Memory B cell (primary cell): ENCODE measurements at regions not wholly inside any gene's neighbourhood (a gene's known extent, or its start where the extent isn't known, plus 50 kb on each side); places are given as distances from the start of the nearest gene placed in this dataset.

ENCODE experiments used
- ATAC-seq: fragments of 150-1000 bp; cut with Tn5 transposase; 2 replicates; pipeline ENCODE4 v1.10.0; 2021; ENCODE audit warnings: low read depth, mild to moderate bottlenecking, moderate library complexity
- DNase-seq, 2 donors: peaks; one replicate each; pipeline ENCODE4 v3.0.0; 2022; ENCODE audit warnings: low spot score in 2 of 2
- H3K27ac Mint-ChIP-seq: one replicate; pipeline ENCODE4 v1.8.0; 2022; ENCODE audit warnings: mild to moderate bottlenecking, moderate library complexity, mixed read lengths
- H3K27me3 Mint-ChIP-seq: one replicate; pipeline ENCODE4 v1.8.0; 2022; ENCODE audit warnings: mixed read lengths
- H3K36me3 Mint-ChIP-seq: one replicate; pipeline ENCODE4 v1.8.0; 2022; ENCODE audit warnings: mild to moderate bottlenecking, mixed read lengths
- H3K4me1 Mint-ChIP-seq: one replicate; pipeline ENCODE4 v1.8.0; 2022; ENCODE audit warnings: mixed read lengths
- H3K4me3 Mint-ChIP-seq: one replicate; pipeline ENCODE4 v1.8.0; 2022; ENCODE audit warnings: mild to moderate bottlenecking, moderate library complexity, mixed read lengths
- H3K9me3 Mint-ChIP-seq: one replicate; pipeline ENCODE4 v1.8.0; 2022; ENCODE audit warnings: mixed read lengths

- Mint-ChIP-seq H3K27me3 (no peaks in the 10 kb centered on the region), H3K27ac (no peak overlapping the region), H3K36me3 (no peaks in the 10 kb centered on the region), H3K9me3 (no peaks in the 10 kb centered on the region), H3K4me1 (no peaks in the 10 kb centered on the region), H3K4me3 (no peak overlapping the region)
- DNase-seq (no peak), ATAC-seq (no peak)
Observed at GRCh38 chr9:19998153-19998552, 209.3 kb upstream of the SLC24A2 start.

- no peak overlapping the region for H3K27ac Mint-ChIP-seq
- H3K4me1 Mint-ChIP-seq: no peaks in the 10 kb centered on the region
- no peaks in the 10 kb centered on the region for H3K36me3 Mint-ChIP-seq
- no peak for DNase-seq
- no peak overlapping the region for H3K4me3 Mint-ChIP-seq
- ATAC-seq: no peak
- no peaks in the 10 kb centered on the region for H3K9me3 Mint-ChIP-seq
- H3K27me3 Mint-ChIP-seq: no peaks in the 10 kb centered on the region
Observed at GRCh38 chr9:19995619-19996018, 206.8 kb upstream of the SLC24A2 start.

- no peak overlapping the region for H3K4me3 Mint-ChIP-seq
- H3K36me3 Mint-ChIP-seq: no peaks in the 10 kb centered on the region
- no peaks in the 10 kb centered on the region for H3K4me1 Mint-ChIP-seq
- ATAC-seq: no peak
- no peaks in the 10 kb centered on the region for H3K9me3 Mint-ChIP-seq
- H3K27ac Mint-ChIP-seq: no peak overlapping the region
- H3K27me3 Mint-ChIP-seq: no peaks in the 10 kb centered on the region
- DNase-seq: no peak
Observed at GRCh38 chr9:19994296-19994695, 205.5 kb upstream of the SLC24A2 start.

- no peaks in the 10 kb centered on the region for H3K4me1 Mint-ChIP-seq
- H3K27me3 Mint-ChIP-seq: no peaks in the 10 kb centered on the region
- no peak for ATAC-seq
- no peaks in the 10 kb centered on the region for H3K36me3 Mint-ChIP-seq
- no peak overlapping the region for H3K4me3 Mint-ChIP-seq
- no peak for DNase-seq
- no peaks in the 10 kb centered on the region for H3K9me3 Mint-ChIP-seq
- no peak overlapping the region for H3K27ac Mint-ChIP-seq
Observed at GRCh38 chr9:19992556-19992955, 203.7 kb upstream of the SLC24A2 start.

GRCh38 chr9:19989213-19989612 lies 200.4 kb upstream of the SLC24A2 start:
- Mint-ChIP-seq H3K27ac (no peak overlapping the region), H3K4me1 (no peaks in the 10 kb centered on the region), H3K36me3 (no peaks in the 10 kb centered on the region), H3K9me3 (no peaks in the 10 kb centered on the region), H3K27me3 (no peaks in the 10 kb centered on the region), H3K4me3 (no peak overlapping the region)
- DNase-seq (no peak), ATAC-seq (no peak)

- H3K4me1 Mint-ChIP-seq: no peaks in the 10 kb centered on the region
- H3K9me3 Mint-ChIP-seq: no peaks in the 10 kb centered on the region
- no peak overlapping the region for H3K27ac Mint-ChIP-seq
- DNase-seq (no peak), ATAC-seq (no peak)
- H3K36me3 Mint-ChIP-seq: no peaks in the 10 kb centered on the region
- H3K4me3 Mint-ChIP-seq: no peak overlapping the region
- no peaks in the 10 kb centered on the region for H3K27me3 Mint-ChIP-seq
Observed at GRCh38 chr9:19988281-19988680, 199.4 kb upstream of the SLC24A2 start.

GRCh38 chr9:19985081-19985480 lies 196.2 kb upstream of the SLC24A2 start:
- no peaks in the 10 kb centered on the region for H3K4me1 Mint-ChIP-seq
- H3K36me3 Mint-ChIP-seq: no peaks in the 10 kb centered on the region
- ATAC-seq (no peak), DNase-seq (no peak)
- H3K27me3 Mint-ChIP-seq: peaks cover 7% of the 10 kb centered on the region
- H3K27ac Mint-ChIP-seq: no peak overlapping the region
- H3K4me3 Mint-ChIP-seq: no peak overlapping the region
- no peaks in the 10 kb centered on the region for H3K9me3 Mint-ChIP-seq

- peaks cover 4% of the 10 kb centered on the region for H3K27me3 Mint-ChIP-seq
- H3K36me3 Mint-ChIP-seq: no peaks in the 10 kb centered on the region
- no peaks in the 10 kb centered on the region for H3K9me3 Mint-ChIP-seq
- no peak overlapping the region for H3K4me3 Mint-ChIP-seq
- ATAC-seq: no peak
- peaks cover 3% of the 10 kb centered on the region for H3K4me1 Mint-ChIP-seq
- no peak overlapping the region for H3K27ac Mint-ChIP-seq
- DNase-seq: no peak
Observed at GRCh38 chr9:19976226-19976625, 187.4 kb upstream of the SLC24A2 start.

GRCh38 chr9:19975499-19975898 lies 186.7 kb upstream of the SLC24A2 start:
- ATAC-seq (no peak), DNase-seq (no peak)
- no peak overlapping the region for H3K27ac Mint-ChIP-seq
- H3K36me3 Mint-ChIP-seq: no peaks in the 10 kb centered on the region
- H3K9me3 Mint-ChIP-seq: no peaks in the 10 kb centered on the region
- no peak overlapping the region for H3K4me3 Mint-ChIP-seq
- peaks cover 4% of the 10 kb centered on the region for H3K27me3 Mint-ChIP-seq
- peaks cover 3% of the 10 kb centered on the region for H3K4me1 Mint-ChIP-seq

- ATAC-seq (no peak), DNase-seq (no peak)
- Mint-ChIP-seq H3K9me3 (no peaks in the 10 kb centered on the region), H3K27me3 (peaks cover 7% of the 10 kb centered on the region), H3K36me3 (no peaks in the 10 kb centered on the region), H3K4me3 (no peak overlapping the region), H3K27ac (no peak overlapping the region), H3K4me1 (no peaks in the 10 kb centered on the region)
Observed at GRCh38 chr9:19969721-19970120, 180.9 kb upstream of the SLC24A2 start.

GRCh38 chr9:19967888-19968459 lies 179.1 kb upstream of the SLC24A2 start:
- H3K36me3 Mint-ChIP-seq: no peaks in the 10 kb centered on the region
- no peak for ATAC-seq
- no peak for DNase-seq
- H3K4me3 Mint-ChIP-seq: no peak overlapping the region
- H3K4me1 Mint-ChIP-seq: no peaks in the 10 kb centered on the region
- no peaks in the 10 kb centered on the region for H3K9me3 Mint-ChIP-seq
- no peak overlapping the region for H3K27ac Mint-ChIP-seq
- H3K27me3 Mint-ChIP-seq: peaks cover 7% of the 10 kb centered on the region

GRCh38 chr9:19967216-19967887 lies 178.5 kb upstream of the SLC24A2 start:
- Mint-ChIP-seq H3K36me3 (no peaks in the 10 kb centered on the region), H3K27ac (no peak overlapping the region), H3K4me1 (no peaks in the 10 kb centered on the region), H3K4me3 (no peak overlapping the region), H3K27me3 (peaks cover 7% of the 10 kb centered on the region), H3K9me3 (no peaks in the 10 kb centered on the region)
- ATAC-seq (no peak), DNase-seq (no peak)

GRCh38 chr9:19965336-19965735 lies 176.5 kb upstream of the SLC24A2 start:
- Mint-ChIP-seq H3K36me3 (no peaks in the 10 kb centered on the region), H3K27me3 (peaks cover 8% of the 10 kb centered on the region), H3K9me3 (peaks cover 2% of the 10 kb centered on the region), H3K4me1 (no peaks in the 10 kb centered on the region), H3K27ac (no peak overlapping the region), H3K4me3 (no peak overlapping the region)
- no peak for DNase-seq
- no peak for ATAC-seq

GRCh38 chr9:19947996-19948395 lies 159.2 kb upstream of the SLC24A2 start:
- ATAC-seq (no peak), DNase-seq (no peak)
- H3K9me3 Mint-ChIP-seq: peaks cover 2% of the 10 kb centered on the region
- no peaks in the 10 kb centered on the region for H3K36me3 Mint-ChIP-seq
- H3K4me3 Mint-ChIP-seq: no peak overlapping the region
- H3K27me3 Mint-ChIP-seq: peaks cover 2% of the 10 kb centered on the region
- H3K4me1 Mint-ChIP-seq: no peaks in the 10 kb centered on the region
- no peak overlapping the region for H3K27ac Mint-ChIP-seq

- Mint-ChIP-seq H3K9me3 (peaks cover 1% of the 10 kb centered on the region), H3K4me3 (no peak overlapping the region), H3K36me3 (no peaks in the 10 kb centered on the region), H3K27ac (no peak overlapping the region), H3K27me3 (peaks cover 2% of the 10 kb centered on the region), H3K4me1 (no peaks in the 10 kb centered on the region)
- no peak for ATAC-seq
- DNase-seq: no peak
Observed at GRCh38 chr9:19946441-19947109, 157.7 kb upstream of the SLC24A2 start.
